AG10803 (cell line): ENCODE measurements at regions not wholly inside any gene's neighbourhood (a gene's known extent, or its start where the extent isn't known, plus 50 kb on each side); places are given as distances from the start of the nearest gene placed in this dataset.

ENCODE experiments used
- DNase-seq: peaks from one replicate; pipeline ENCODE4 v3.0.0; 2010; ENCODE audit warnings: low read depth
- H3K4me3 ChIP-seq: 2 replicates; pipeline ENCODE4 v1.5.1; 2011; ENCODE audit warnings: mild to moderate bottlenecking, low read length, control low read depth
- CTCF ChIP-seq: conservative IDR thresholded peaks from 2 replicates; pipeline ENCODE4 v1.5.1; 2011; ENCODE audit warnings: mild to moderate bottlenecking, low read length, control low read depth, inconsistent platforms

- no peak for DNase-seq
- no peak for TF ChIP-seq CTCF
- no peak overlapping the region for H3K4me3 ChIP-seq
These were observed 134.0 kb upstream of the IRX6 start for GRCh38 chr16:55189682-55190636.

GRCh38 chr16:55192734-55193133 lies 131.3 kb upstream of the IRX6 start:
- DNase-seq = no peak
- H3K4me3 ChIP-seq = no peak overlapping the region
- TF ChIP-seq CTCF = no peak

GRCh38 chr16:55203570-55203969 lies 120.4 kb upstream of the IRX6 start:
- H3K4me3 ChIP-seq = no peak overlapping the region
- DNase-seq = no peak
- TF ChIP-seq CTCF = no peak

GRCh38 chr16:55204069-55204468 lies 119.9 kb upstream of the IRX6 start:
- no peak for DNase-seq
- H3K4me3 ChIP-seq = no peak overlapping the region
- TF ChIP-seq CTCF = no peak

- no peak overlapping the region for H3K4me3 ChIP-seq
- no peak for TF ChIP-seq CTCF
- DNase-seq = no peak
These were observed 119.1 kb upstream of the IRX6 start for GRCh38 chr16:55204923-55205322.

GRCh38 chr16:55207693-55208428 lies 116.1 kb upstream of the IRX6 start:
- DNase-seq = no peak
- H3K4me3 ChIP-seq = no peak overlapping the region
- no peak for TF ChIP-seq CTCF
